ENCODE measurements at regions not wholly inside any gene's neighbourhood (a gene's known extent, or its start where the extent isn't known, plus 50 kb on each side); places are given as distances from the start of the nearest gene placed in this dataset.

DNA sequence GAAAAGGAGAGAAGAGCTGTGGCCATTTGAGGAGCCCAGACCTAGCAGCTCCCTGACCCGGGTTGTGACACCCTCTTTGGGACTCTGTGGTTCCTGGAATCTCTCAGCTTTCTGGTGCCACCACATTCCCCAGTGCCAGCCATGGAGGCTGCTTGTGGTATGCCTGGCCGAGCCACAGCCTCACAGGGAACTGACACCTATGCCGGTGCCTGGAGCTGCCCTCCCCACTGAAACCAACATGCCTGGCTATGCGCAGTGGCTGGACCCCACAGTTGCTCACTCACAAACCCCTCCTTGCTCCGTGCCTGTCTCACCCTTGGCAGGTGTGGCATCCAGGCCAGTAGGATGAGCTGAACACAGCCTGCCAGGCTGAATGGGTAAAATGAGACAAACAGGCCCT is 749.4 kb downstream of the ARAP2 start:
- TF ChIP-seq, protein P1, sequence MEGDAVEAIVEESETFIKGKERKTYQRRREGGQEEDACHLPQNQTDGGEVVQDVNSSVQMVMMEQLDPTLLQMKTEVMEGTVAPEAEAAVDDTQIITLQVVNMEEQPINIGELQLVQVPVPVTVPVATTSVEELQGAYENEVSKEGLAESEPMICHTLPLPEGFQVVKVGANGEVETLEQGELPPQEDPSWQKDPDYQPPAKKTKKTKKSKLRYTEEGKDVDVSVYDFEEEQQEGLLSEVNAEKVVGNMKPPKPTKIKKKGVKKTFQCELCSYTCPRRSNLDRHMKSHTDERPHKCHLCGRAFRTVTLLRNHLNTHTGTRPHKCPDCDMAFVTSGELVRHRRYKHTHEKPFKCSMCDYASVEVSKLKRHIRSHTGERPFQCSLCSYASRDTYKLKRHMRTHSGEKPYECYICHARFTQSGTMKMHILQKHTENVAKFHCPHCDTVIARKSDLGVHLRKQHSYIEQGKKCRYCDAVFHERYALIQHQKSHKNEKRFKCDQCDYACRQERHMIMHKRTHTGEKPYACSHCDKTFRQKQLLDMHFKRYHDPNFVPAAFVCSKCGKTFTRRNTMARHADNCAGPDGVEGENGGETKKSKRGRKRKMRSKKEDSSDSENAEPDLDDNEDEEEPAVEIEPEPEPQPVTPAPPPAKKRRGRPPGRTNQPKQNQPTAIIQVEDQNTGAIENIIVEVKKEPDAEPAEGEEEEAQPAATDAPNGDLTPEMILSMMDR (conservative IDR thresholded peaks at IDR 0.05; ENCODE audit: low read length), result no peak
- TF ChIP-seq EZH2phosphoT487 (IDR thresholded peaks at IDR 0.05; ENCODE audit: borderline replicate concordance, low read depth, low read length), result no peak
